Upper lobe of right lung (tissue), 1 donor: ENCODE measurements at regions not wholly inside any gene's neighbourhood (a gene's known extent, or its start where the extent isn't known, plus 50 kb on each side); places are given as distances from the start of the nearest gene placed in this dataset.

Experiments
- ATAC-seq: fragments of 200-7000 bp; cut with Tn5 transposase; one replicate; pipeline ENCODE4 v1.9.1; 2020; ENCODE audit warnings: mild to moderate bottlenecking, moderate library complexity
- DNase-seq: peaks from one replicate; pipeline ENCODE4 v3.0.0-alpha.2; 2020
- H3K27ac ChIP-seq: fragments of 200-600 bp; one replicate; pipeline ENCODE4 v1.8.0; 2022
- H3K27me3 ChIP-seq: fragments of 200-600 bp; one replicate; pipeline ENCODE4 v1.8.0; 2022; ENCODE audit warnings: mild to moderate bottlenecking
- H3K36me3 ChIP-seq: fragments of 200-600 bp; one replicate; pipeline ENCODE4 v1.8.0; 2022
- H3K4me1 ChIP-seq: fragments of 200-600 bp; one replicate; pipeline ENCODE4 v1.8.0; 2022
- H3K4me3 ChIP-seq: fragments of 200-600 bp; one replicate; pipeline ENCODE4 v1.8.0; 2022; ENCODE audit warnings: mild to moderate bottlenecking
- H3K9me3 ChIP-seq: fragments of 200-600 bp; one replicate; pipeline ENCODE4 v1.8.0; 2022
- CTCF ChIP-seq: fragments of 200-600 bp; IDR thresholded peaks from one replicate; pipeline ENCODE4 v1.8.0; 2022; ENCODE audit warnings: antibody characterized with exemption
- intact Hi-C: fragments of 100-400 bp; cut with DNase I; formaldehyde crosslinking; loops from one replicate; pipeline ENCODE4 v1.11.0; 2022
- donor health status: DM: no; HTN: yes; CAD: no; lungs with severe emphysema.

GRCh38 chr13:34776390-34776981 lies 165.6 kb upstream of the NBEA start:
- no peak overlapping the region for H3K4me3 ChIP-seq
- ATAC-seq (no peak), DNase-seq (no peak)
- H3K36me3 ChIP-seq = no peaks in the 10 kb centered on the region
- TF ChIP-seq CTCF = no peak
- no peaks in the 10 kb centered on the region for H3K4me1 ChIP-seq
- intact Hi-C loops = no loop called here
- H3K9me3 ChIP-seq = no peaks in the 10 kb centered on the region
- H3K27me3 ChIP-seq = no peaks in the 10 kb centered on the region
- H3K27ac ChIP-seq = no peak overlapping the region

GRCh38 chr13:34777089-34777913 lies 164.8 kb upstream of the NBEA start:
- Histone ChIP-seq H3K4me1 (no peaks in the 10 kb centered on the region), H3K27ac (no peak overlapping the region), H3K27me3 (no peaks in the 10 kb centered on the region), H3K36me3 (no peaks in the 10 kb centered on the region), H3K4me3 (no peak overlapping the region), H3K9me3 (no peaks in the 10 kb centered on the region)
- ATAC-seq = peak; percentile 67
- no peak for DNase-seq
- intact Hi-C loops = no loop called here
- TF ChIP-seq CTCF = no peak

GRCh38 chr13:34777914-34778303 lies 164.2 kb upstream of the NBEA start:
- Histone ChIP-seq H3K27ac (no peak overlapping the region), H3K36me3 (no peaks in the 10 kb centered on the region), H3K4me3 (no peak overlapping the region), H3K9me3 (no peaks in the 10 kb centered on the region), H3K4me1 (no peaks in the 10 kb centered on the region), H3K27me3 (no peaks in the 10 kb centered on the region)
- intact Hi-C loops = no loop called here
- TF ChIP-seq CTCF = no peak
- DNase-seq (no peak), ATAC-seq (no peak)

GRCh38 chr13:34779171-34779570 lies 162.9 kb upstream of the NBEA start:
- Histone ChIP-seq H3K27me3 (no peaks in the 10 kb centered on the region), H3K4me3 (no peak overlapping the region), H3K4me1 (no peaks in the 10 kb centered on the region), H3K36me3 (no peaks in the 10 kb centered on the region), H3K27ac (no peak overlapping the region), H3K9me3 (no peaks in the 10 kb centered on the region)
- no peak for ATAC-seq
- intact Hi-C loops = no loop called here
- no peak for DNase-seq
- no peak for TF ChIP-seq CTCF

- DNase-seq (no peak), ATAC-seq (no peak)
- Histone ChIP-seq H3K9me3 (no peaks in the 10 kb centered on the region), H3K27ac (no peak overlapping the region), H3K36me3 (no peaks in the 10 kb centered on the region), H3K4me1 (no peaks in the 10 kb centered on the region), H3K4me3 (no peak overlapping the region), H3K27me3 (no peaks in the 10 kb centered on the region)
- intact Hi-C loops = no loop called here
- no peak for TF ChIP-seq CTCF
These were observed 148.8 kb upstream of the NBEA start for GRCh38 chr13:34793301-34793700.
